EL (cell line): ENCODE measurements at regions not wholly inside any gene's neighbourhood (a gene's known extent, or its start where the extent isn't known, plus 50 kb on each side); places are given as distances from the start of the nearest gene placed in this dataset.
"Not testable (repeated sequence)": the region's sequence is repeated elsewhere in the genome, so short reads cannot be mapped to it uniquely, and the experiment has no call there.

Experiments
- DNase-seq: peaks from one replicate; pipeline ENCODE4 v3.0.0-alpha.2; 2016

GRCh38 chr6:51077821-51078518, 259.3 kb downstream of the TFAP2B start:
- DNase-seq: no peak

GRCh38 chr6:51090343-51090742, 271.7 kb downstream of the TFAP2B start:
- DNase-seq: no peak

GRCh38 chr6:51093871-51094270, 275.2 kb downstream of the TFAP2B start:
- DNase-seq: no peak

- DNase-seq: no peak
Measured at GRCh38 chr6:51094271-51094670, 275.6 kb downstream of the TFAP2B start.

- DNase-seq: no peak
Measured at GRCh38 chr6:51098246-51098645, 279.6 kb downstream of the TFAP2B start.

- DNase-seq: no peak
Measured at GRCh38 chr6:51098791-51099190, 280.1 kb downstream of the TFAP2B start.

- DNase-seq: no peak
Measured at GRCh38 chr6:51099201-51099600, 280.5 kb downstream of the TFAP2B start.

GRCh38 chr6:51105357-51105756, 286.7 kb downstream of the TFAP2B start:
- no peak for DNase-seq

- DNase-seq: no peak
Measured at GRCh38 chr6:51107769-51108203, 289.1 kb downstream of the TFAP2B start.

- DNase-seq: no peak
Measured at GRCh38 chr6:51108563-51109234, 290.0 kb downstream of the TFAP2B start.

GRCh38 chr6:51112731-51113130, 294.1 kb downstream of the TFAP2B start:
- DNase-seq: no peak

- DNase-seq: no peak
Measured at GRCh38 chr6:51116723-51117122, 298.1 kb downstream of the TFAP2B start.

GRCh38 chr6:51118792-51119191, 300.1 kb downstream of the TFAP2B start:
- no peak for DNase-seq

GRCh38 chr6:51120016-51120415, 301.3 kb downstream of the TFAP2B start:
- DNase-seq: no peak

GRCh38 chr6:51121380-51121976, 302.8 kb downstream of the TFAP2B start:
- DNase-seq: not testable (repeated sequence)

- no peak for DNase-seq
Measured at GRCh38 chr6:51129043-51129442, 310.4 kb downstream of the TFAP2B start.

- no peak for DNase-seq
Measured at GRCh38 chr6:51137777-51138176, 319.1 kb downstream of the TFAP2B start.

- no peak for DNase-seq
Measured at GRCh38 chr6:51139950-51140385, 321.3 kb downstream of the TFAP2B start.

- no peak for DNase-seq
Measured at GRCh38 chr6:51141080-51141479, 322.4 kb downstream of the TFAP2B start.

- DNase-seq: no peak
Measured at GRCh38 chr6:51147756-51148155, 329.1 kb downstream of the TFAP2B start.

GRCh38 chr6:51152594-51152993, 333.9 kb downstream of the TFAP2B start:
- no peak for DNase-seq

- no peak for DNase-seq
Measured at GRCh38 chr6:51153109-51153508, 334.4 kb downstream of the TFAP2B start.

- DNase-seq: not testable (repeated sequence)
Measured at GRCh38 chr6:51154925-51155324, 336.3 kb downstream of the TFAP2B start.

- DNase-seq: not testable (repeated sequence)
Measured at GRCh38 chr6:51159260-51159659, 340.6 kb downstream of the TFAP2B start.
